ENCODE measurements at regions not wholly inside any gene's neighbourhood (a gene's known extent, or its start where the extent isn't known, plus 50 kb on each side); places are given as distances from the start of the nearest gene placed in this dataset.

GRCh38 chr1:83775977-83776603 lies 222.8 kb downstream of the TTLL7 start:
- CTCF ChIA-PET = no interaction called here
- no peaks in the 10 kb centered on the region for H3K4me1 ChIP-seq (ENCODE audit: control insufficient read depth in 2 of 2, insufficient read depth in 2 of 2, low read length in 2 of 2)
- no peaks in the 10 kb centered on the region for H3K4me1 Mint-ChIP-seq
- no peaks in the 10 kb centered on the region for H3K36me3 ChIP-seq (ENCODE audit: control insufficient read depth in 2 of 3, insufficient read depth in 3 of 3, low read length in 3 of 3)
- no peaks in the 10 kb centered on the region for H3K9me3 Mint-ChIP-seq
- no peaks in the 10 kb centered on the region for H3K9me3 ChIP-seq (ENCODE audit: control insufficient read depth in 2 of 3, low read length in 3 of 3)
- H3K27ac ChIP-seq (ENCODE audit: low read depth, low read length) = no peak overlapping the region
- intact Hi-C loops (cut with micrococcal nuclease) = no loop called here
- no peak overlapping the region for H3K27ac Mint-ChIP-seq
- no peaks in the 10 kb centered on the region for H3K27me3 Mint-ChIP-seq
- DNase-seq (no peak), ATAC-seq (no peak)
- no peaks in the 10 kb centered on the region for H3K36me3 Mint-ChIP-seq
- POLR2A ChIA-PET = no interaction called here
- no peaks in the 10 kb centered on the region for H3K27me3 ChIP-seq (ENCODE audit: control insufficient read depth in 2 of 2, insufficient read depth in 2 of 2, low read length in 2 of 2)
- no peak overlapping the region for H3K4me3 ChIP-seq (ENCODE audit: low read length)
- no peak overlapping the region for H3K4me3 Mint-ChIP-seq

GRCh38 chr1:83773059-83773458 lies 225.9 kb downstream of the TTLL7 start:
- H3K27me3 Mint-ChIP-seq = no peaks in the 10 kb centered on the region

GRCh38 chr1:83770319-83770661 lies 228.6 kb downstream of the TTLL7 start:
- CTCF ChIA-PET = no interaction called here
- ATAC-seq = no peak
- Mint-ChIP-seq H3K9me3 (no peaks in the 10 kb centered on the region), H3K36me3 (no peaks in the 10 kb centered on the region), H3K27ac (no peak overlapping the region), H3K4me3 (no peak overlapping the region), H3K27me3 (no peaks in the 10 kb centered on the region), H3K4me1 (peaks cover 3 to 15% (median 11%) of the 10 kb centered on the region in 7 donors)
- no peaks in the 10 kb centered on the region for H3K27me3 ChIP-seq (ENCODE audit: control insufficient read depth in 2 of 2, insufficient read depth in 2 of 2, low read length in 2 of 2)
- H3K9me3 ChIP-seq (ENCODE audit: control insufficient read depth in 2 of 3, low read length in 3 of 3) = no peaks in the 10 kb centered on the region
- H3K36me3 ChIP-seq (ENCODE audit: control insufficient read depth in 2 of 3, insufficient read depth in 3 of 3, low read length in 3 of 3) = no peaks in the 10 kb centered on the region
- POLR2A ChIA-PET = no interaction called here
- DNase-seq = no peak
- no peak overlapping the region for H3K27ac ChIP-seq (ENCODE audit: low read depth, low read length)
- H3K4me3 ChIP-seq (ENCODE audit: low read length) = no peak overlapping the region
- intact Hi-C loops (cut with micrococcal nuclease) = no loop called here
- no peaks in the 10 kb centered on the region for H3K4me1 ChIP-seq (ENCODE audit: control insufficient read depth in 2 of 2, insufficient read depth in 2 of 2, low read length in 2 of 2)

More at GRCh38 chr1:83773059-83773458, 225.9 kb downstream of the TTLL7 start:
- Histone ChIP-seq H3K4me1 (ENCODE audit: control insufficient read depth in 2 of 2, insufficient read depth in 2 of 2, low read length in 2 of 2) (no peaks in the 10 kb centered on the region), H3K36me3 (ENCODE audit: control insufficient read depth in 2 of 3, insufficient read depth in 3 of 3, low read length in 3 of 3) (no peaks in the 10 kb centered on the region), H3K27ac (ENCODE audit: low read depth, low read length) (no peak overlapping the region), H3K27me3 (ENCODE audit: control insufficient read depth in 2 of 2, insufficient read depth in 2 of 2, low read length in 2 of 2) (no peaks in the 10 kb centered on the region), H3K4me3 (ENCODE audit: low read length) (no peak overlapping the region), H3K9me3 (ENCODE audit: control insufficient read depth in 2 of 3, low read length in 3 of 3) (no peaks in the 10 kb centered on the region)
- ChIA-PET POLR2A (no interaction called here), CTCF (no interaction called here)
- H3K9me3 Mint-ChIP-seq = no peaks in the 10 kb centered on the region
- H3K4me3 Mint-ChIP-seq = no peak overlapping the region
- no peak overlapping the region for H3K27ac Mint-ChIP-seq
- intact Hi-C loops (cut with micrococcal nuclease) = no loop called here
- peaks cover 3 to 15% (median 11%) of the 10 kb centered on the region in 7 donors for H3K4me1 Mint-ChIP-seq
- no peaks in the 10 kb centered on the region for H3K36me3 Mint-ChIP-seq
- ATAC-seq (no peak), DNase-seq (no peak)

GRCh38 chr1:83769594-83770318 lies 229.2 kb downstream of the TTLL7 start:
- no peak overlapping the region for H3K27ac Mint-ChIP-seq
- Histone ChIP-seq H3K4me3 (ENCODE audit: low read length) (no peak overlapping the region), H3K27ac (ENCODE audit: low read depth, low read length) (no peak overlapping the region), H3K27me3 (ENCODE audit: control insufficient read depth in 2 of 2, insufficient read depth in 2 of 2, low read length in 2 of 2) (no peaks in the 10 kb centered on the region), H3K36me3 (ENCODE audit: control insufficient read depth in 2 of 3, insufficient read depth in 3 of 3, low read length in 3 of 3) (no peaks in the 10 kb centered on the region), H3K4me1 (ENCODE audit: control insufficient read depth in 2 of 2, insufficient read depth in 2 of 2, low read length in 2 of 2) (no peaks in the 10 kb centered on the region), H3K9me3 (ENCODE audit: control insufficient read depth in 2 of 3, low read length in 3 of 3) (no peaks in the 10 kb centered on the region)
- H3K9me3 Mint-ChIP-seq = no peaks in the 10 kb centered on the region
- ChIA-PET CTCF (no interaction called here), POLR2A (no interaction called here)
- H3K4me3 Mint-ChIP-seq = peak overlapping the region in 3 of 10 donors; percentile 33 to 50 (median 34)
- no peaks in the 10 kb centered on the region for H3K27me3 Mint-ChIP-seq
- DNase-seq (no peak), ATAC-seq (no peak)
- peaks cover 3 to 15% (median 11%) of the 10 kb centered on the region in 7 donors for H3K4me1 Mint-ChIP-seq
- H3K36me3 Mint-ChIP-seq = no peaks in the 10 kb centered on the region
- intact Hi-C loops (cut with micrococcal nuclease) = no loop called here

GRCh38 chr1:83769072-83769471 lies 229.9 kb downstream of the TTLL7 start:
- Mint-ChIP-seq H3K4me1 (peaks cover 3 to 15% (median 11%) of the 10 kb centered on the region in 7 donors), H3K27me3 (peaks cover 0 to 1% (median 0%) of the 10 kb centered on the region in 5 donors), H3K9me3 (no peaks in the 10 kb centered on the region), H3K4me3 (peak overlapping the region in 3 of 10 donors; percentile 33 to 50 (median 34)), H3K36me3 (no peaks in the 10 kb centered on the region), H3K27ac (no peak overlapping the region)
- intact Hi-C loops (cut with micrococcal nuclease) = no loop called here
- ChIA-PET CTCF (no interaction called here), POLR2A (no interaction called here)
- Histone ChIP-seq H3K27ac (ENCODE audit: low read depth, low read length) (no peak overlapping the region), H3K4me1 (ENCODE audit: control insufficient read depth in 2 of 2, insufficient read depth in 2 of 2, low read length in 2 of 2) (no peaks in the 10 kb centered on the region), H3K9me3 (ENCODE audit: control insufficient read depth in 2 of 3, low read length in 3 of 3) (no peaks in the 10 kb centered on the region), H3K36me3 (ENCODE audit: control insufficient read depth in 2 of 3, insufficient read depth in 3 of 3, low read length in 3 of 3) (no peaks in the 10 kb centered on the region), H3K4me3 (ENCODE audit: low read length) (no peak overlapping the region), H3K27me3 (ENCODE audit: control insufficient read depth in 2 of 2, insufficient read depth in 2 of 2, low read length in 2 of 2) (no peaks in the 10 kb centered on the region)
- ATAC-seq = no peak
- DNase-seq = no peak

GRCh38 chr1:83766241-83766691 lies 232.7 kb downstream of the TTLL7 start:
- no peak overlapping the region for H3K4me3 ChIP-seq (ENCODE audit: low read length)
- no peaks in the 10 kb centered on the region for H3K36me3 Mint-ChIP-seq
- no peaks in the 10 kb centered on the region for H3K4me1 ChIP-seq (ENCODE audit: control insufficient read depth in 2 of 2, insufficient read depth in 2 of 2, low read length in 2 of 2)
- no peak overlapping the region for H3K27ac ChIP-seq (ENCODE audit: low read depth, low read length)
- no peak for DNase-seq
- intact Hi-C loops (cut with micrococcal nuclease) = no loop called here
- ChIA-PET CTCF (no interaction called here), POLR2A (no interaction called here)
- H3K9me3 Mint-ChIP-seq = no peaks in the 10 kb centered on the region
- H3K36me3 ChIP-seq (ENCODE audit: control insufficient read depth in 2 of 3, insufficient read depth in 3 of 3, low read length in 3 of 3) = no peaks in the 10 kb centered on the region
- ATAC-seq = no peak
- H3K4me1 Mint-ChIP-seq = peaks cover 3 to 15% (median 11%) of the 10 kb centered on the region in 7 donors
- H3K27ac Mint-ChIP-seq = peak overlapping the region in 1 of 9 donors; percentile 4
- H3K27me3 ChIP-seq (ENCODE audit: control insufficient read depth in 2 of 2, insufficient read depth in 2 of 2, low read length in 2 of 2) = no peaks in the 10 kb centered on the region
- H3K4me3 Mint-ChIP-seq = no peak overlapping the region
- peaks cover 0 to 5% (median 0%) of the 10 kb centered on the region in 5 donors for H3K27me3 Mint-ChIP-seq
- H3K9me3 ChIP-seq (ENCODE audit: control insufficient read depth in 2 of 3, low read length in 3 of 3) = no peaks in the 10 kb centered on the region

- Histone ChIP-seq H3K4me1 (ENCODE audit: control insufficient read depth in 2 of 2, insufficient read depth in 2 of 2, low read length in 2 of 2) (no peaks in the 10 kb centered on the region), H3K36me3 (ENCODE audit: control insufficient read depth in 2 of 3, insufficient read depth in 3 of 3, low read length in 3 of 3) (no peaks in the 10 kb centered on the region), H3K27ac (ENCODE audit: low read depth, low read length) (no peak overlapping the region), H3K4me3 (ENCODE audit: low read length) (no peak overlapping the region), H3K9me3 (ENCODE audit: control insufficient read depth in 2 of 3, low read length in 3 of 3) (no peaks in the 10 kb centered on the region), H3K27me3 (ENCODE audit: control insufficient read depth in 2 of 2, insufficient read depth in 2 of 2, low read length in 2 of 2) (no peaks in the 10 kb centered on the region)
- no peak overlapping the region for H3K27ac Mint-ChIP-seq
- H3K4me1 Mint-ChIP-seq = peaks cover 3 to 14% (median 9%) of the 10 kb centered on the region in 7 donors
- H3K27me3 Mint-ChIP-seq = peaks cover 0 to 5% (median 0%) of the 10 kb centered on the region in 5 donors
- no peak for ATAC-seq
- DNase-seq = no peak
- ChIA-PET CTCF (no interaction called here), POLR2A (interaction anchor here (1.3 kb wide), 1 partner anchor 16 kb away, joined by 7 read pairs; no protein-coding TSS in a partner anchor)
- no peaks in the 10 kb centered on the region for H3K36me3 Mint-ChIP-seq
- no peaks in the 10 kb centered on the region for H3K9me3 Mint-ChIP-seq
- no peak overlapping the region for H3K4me3 Mint-ChIP-seq
- intact Hi-C loops (cut with micrococcal nuclease) = no loop called here
Measured at GRCh38 chr1:83765125-83765524, 233.8 kb downstream of the TTLL7 start.
